ENCODE measurements at regions not wholly inside any gene's neighbourhood (a gene's known extent, or its start where the extent isn't known, plus 50 kb on each side); places are given as distances from the start of the nearest gene placed in this dataset.
"Not testable (repeated sequence)": the region's sequence is repeated elsewhere in the genome, so short reads cannot be mapped to it uniquely, and the experiment has no call there.

DNA sequence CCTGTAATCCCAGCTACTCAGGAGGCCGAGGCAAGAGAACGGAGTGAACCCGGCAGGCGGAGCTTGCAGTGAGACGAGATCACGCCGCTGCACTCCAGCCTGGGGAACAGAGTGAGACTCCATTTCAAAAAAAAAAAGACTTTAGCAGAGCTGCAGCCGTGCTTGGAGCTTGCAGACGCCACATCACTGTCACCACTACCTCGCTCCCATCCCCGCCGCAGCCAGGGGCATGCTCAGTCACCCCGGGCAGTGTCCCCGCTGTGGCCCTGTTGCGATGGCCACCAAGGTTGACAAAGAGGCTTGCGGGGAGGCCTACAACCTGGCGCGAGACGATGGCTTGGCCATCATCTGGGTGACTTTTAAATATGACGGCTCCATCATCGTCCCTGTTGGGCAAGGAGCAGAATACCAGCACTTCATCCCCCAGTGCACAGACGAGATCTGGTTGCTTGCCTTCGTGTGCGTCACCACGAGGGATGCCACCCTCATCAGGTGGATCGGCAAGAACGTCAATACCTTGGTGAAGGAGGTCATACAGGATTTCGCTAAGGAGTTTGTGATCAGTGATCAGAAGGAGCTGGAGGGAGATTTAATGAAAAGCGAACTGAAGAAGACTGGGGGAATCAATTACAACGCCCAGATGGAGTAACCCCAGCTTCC is 118.1 kb downstream of the TNFRSF13B start:
- DNase-seq, result no peak
- no peak overlapping the region for H3K27ac ChIP-seq
- no peak for ATAC-seq
- TF ChIP-seq, protein P1, sequence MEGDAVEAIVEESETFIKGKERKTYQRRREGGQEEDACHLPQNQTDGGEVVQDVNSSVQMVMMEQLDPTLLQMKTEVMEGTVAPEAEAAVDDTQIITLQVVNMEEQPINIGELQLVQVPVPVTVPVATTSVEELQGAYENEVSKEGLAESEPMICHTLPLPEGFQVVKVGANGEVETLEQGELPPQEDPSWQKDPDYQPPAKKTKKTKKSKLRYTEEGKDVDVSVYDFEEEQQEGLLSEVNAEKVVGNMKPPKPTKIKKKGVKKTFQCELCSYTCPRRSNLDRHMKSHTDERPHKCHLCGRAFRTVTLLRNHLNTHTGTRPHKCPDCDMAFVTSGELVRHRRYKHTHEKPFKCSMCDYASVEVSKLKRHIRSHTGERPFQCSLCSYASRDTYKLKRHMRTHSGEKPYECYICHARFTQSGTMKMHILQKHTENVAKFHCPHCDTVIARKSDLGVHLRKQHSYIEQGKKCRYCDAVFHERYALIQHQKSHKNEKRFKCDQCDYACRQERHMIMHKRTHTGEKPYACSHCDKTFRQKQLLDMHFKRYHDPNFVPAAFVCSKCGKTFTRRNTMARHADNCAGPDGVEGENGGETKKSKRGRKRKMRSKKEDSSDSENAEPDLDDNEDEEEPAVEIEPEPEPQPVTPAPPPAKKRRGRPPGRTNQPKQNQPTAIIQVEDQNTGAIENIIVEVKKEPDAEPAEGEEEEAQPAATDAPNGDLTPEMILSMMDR (IDR thresholded peaks at IDR 0.05), result no peak
- intact Hi-C loops (cut with DNase I), result no loop called here
- H3K4me1 ChIP-seq, result no peaks in the 10 kb centered on the region
- H3K9me3 ChIP-seq, result no peaks in the 10 kb centered on the region
- peaks cover 0 to 5% (median 0%) of the 10 kb centered on the region in 7 donors for H3K27me3 ChIP-seq
- 87 to 90% methylated on average over 30 of the region's 30 CpGs for WGBS, 2 donors
- H3K36me3 ChIP-seq, result no peaks in the 10 kb centered on the region
- H3K4me3 ChIP-seq, result no peak overlapping the region

DNA sequence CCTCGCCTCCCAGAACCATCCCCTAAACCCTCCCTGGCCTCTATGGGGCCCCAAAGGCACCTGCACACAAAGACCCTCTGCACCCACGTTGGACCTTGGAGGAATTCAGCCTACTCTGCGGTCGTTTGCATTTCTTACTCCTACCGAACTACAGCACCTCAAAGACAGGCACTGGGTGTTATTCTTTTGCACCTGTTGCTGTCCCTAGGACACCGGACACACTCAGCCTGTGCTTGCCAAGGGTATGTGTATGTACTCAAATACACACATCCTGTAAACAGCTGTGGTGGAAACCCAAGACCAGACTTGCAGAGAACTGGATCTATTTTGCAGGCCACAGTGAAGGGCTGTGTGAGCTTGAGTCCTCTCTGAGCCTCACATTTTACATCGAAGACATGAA is 122.1 kb downstream of the TNFRSF13B start:
- H3K27ac ChIP-seq; ATAC-seq; H3K9me3 ChIP-seq; H3K4me3 ChIP-seq; H3K36me3 ChIP-seq; H3K27me3 ChIP-seq; intact Hi-C loops (cut with DNase I); H3K4me1 ChIP-seq; DNase-seq: not testable (repeated sequence)
- 74 to 81% methylated on average over 6 of the region's 7 CpGs for WGBS, 2 donors

DNA sequence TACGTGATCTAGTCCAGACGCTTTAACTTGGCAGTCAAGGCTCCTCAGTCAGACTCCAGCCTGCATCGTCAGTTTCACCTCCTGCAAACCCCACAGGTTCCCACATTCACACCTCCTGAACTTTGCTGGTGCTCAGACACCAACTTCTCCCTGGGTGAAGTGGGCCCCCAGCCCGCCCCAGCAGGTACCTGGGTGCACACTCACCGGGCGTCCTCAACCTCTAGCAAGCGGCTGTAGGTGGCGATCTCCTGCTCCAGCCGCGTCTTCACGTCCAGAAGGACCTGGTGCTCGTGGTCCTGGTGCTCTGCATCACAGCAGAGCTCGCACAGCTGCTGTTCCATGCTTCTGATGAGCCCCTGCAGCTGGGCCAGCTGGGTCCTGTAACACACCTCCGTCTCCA is 122.9 kb downstream of the TNFRSF13B start:
- H3K27ac ChIP-seq; H3K4me1 ChIP-seq; H3K27me3 ChIP-seq; H3K36me3 ChIP-seq; DNase-seq; intact Hi-C loops (cut with DNase I); ATAC-seq; H3K4me3 ChIP-seq; H3K9me3 ChIP-seq: not testable (repeated sequence)
- 79 to 80% methylated on average over 8 to 9 of the region's 14 CpGs for WGBS, 2 donors

DNA sequence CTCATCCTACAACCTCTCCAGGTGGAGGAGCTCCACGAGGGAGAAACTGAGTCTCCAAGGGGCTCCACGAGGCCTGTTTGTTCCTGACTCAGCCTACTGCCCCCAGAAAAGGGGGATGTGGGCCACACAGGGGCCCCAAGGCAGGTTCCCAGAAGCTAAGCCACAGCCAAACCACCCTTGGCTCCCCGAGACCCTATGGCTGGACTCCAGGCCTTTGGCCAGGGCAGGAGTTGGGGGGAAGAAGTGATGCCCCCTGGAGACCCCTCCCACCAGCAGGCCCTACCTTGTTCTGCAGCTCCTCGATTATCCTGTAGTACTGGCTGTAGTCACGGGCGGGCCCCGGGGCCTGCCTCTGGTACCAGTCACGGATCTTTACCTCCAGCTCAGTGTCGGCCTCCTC is 126.8 kb downstream of the TNFRSF13B start:
- H3K9me3 ChIP-seq; DNase-seq; H3K36me3 ChIP-seq; ATAC-seq; H3K4me3 ChIP-seq; intact Hi-C loops (cut with DNase I); H3K27me3 ChIP-seq; H3K27ac ChIP-seq; H3K4me1 ChIP-seq: not testable (repeated sequence)
- 84 to 97% methylated on average over 2 of the region's 9 CpGs for WGBS, 2 donors

DNA sequence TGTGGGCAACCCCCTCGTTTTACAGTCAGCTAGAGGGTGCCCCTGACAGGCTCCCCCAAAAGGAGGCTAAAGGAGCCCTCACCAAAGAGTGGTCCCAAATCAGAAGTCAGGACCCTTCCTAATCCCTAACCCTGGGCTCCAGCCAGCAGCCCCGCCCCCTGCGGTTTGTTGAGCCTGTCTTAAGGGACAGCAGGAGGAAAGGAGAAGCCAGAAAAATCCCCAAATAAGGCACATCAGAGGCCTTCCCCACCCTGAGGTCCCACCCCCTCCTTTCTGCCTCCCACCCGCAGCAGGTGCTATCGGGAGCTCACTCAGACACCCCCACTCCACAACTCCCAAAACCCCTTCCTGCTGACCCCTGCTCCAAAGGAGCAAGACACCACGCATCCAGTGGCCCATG is 127.2 kb downstream of the TNFRSF13B start:
- H3K27me3 ChIP-seq; H3K9me3 ChIP-seq; H3K36me3 ChIP-seq; ATAC-seq; H3K27ac ChIP-seq; H3K4me3 ChIP-seq; H3K4me1 ChIP-seq; intact Hi-C loops (cut with DNase I); DNase-seq: not testable (repeated sequence)
- 84 to 90% methylated on average over 2 to 6 of the region's 6 CpGs for WGBS, 2 donors

DNA sequence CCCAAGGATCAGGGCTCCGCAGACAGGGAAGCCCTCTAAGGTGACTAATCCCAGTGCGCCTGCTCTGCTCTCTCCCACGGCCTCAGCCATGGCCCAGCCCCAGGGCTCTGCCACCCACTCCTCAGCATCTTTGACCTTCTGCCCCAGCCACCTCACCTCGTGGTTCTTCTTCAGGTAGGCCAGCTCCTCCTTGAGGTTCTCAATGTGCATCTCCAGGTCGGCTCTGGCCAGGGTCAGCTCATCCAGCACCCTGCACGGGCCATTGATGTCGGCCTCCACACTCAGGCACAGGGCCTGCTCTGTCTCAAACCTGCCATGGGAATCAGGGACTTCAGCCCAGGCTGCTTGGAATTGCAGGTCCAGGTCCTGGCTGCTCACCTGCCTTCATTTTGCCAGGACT is 128.4 kb downstream of the TNFRSF13B start:
- H3K4me3 ChIP-seq; H3K9me3 ChIP-seq; H3K4me1 ChIP-seq; H3K27ac ChIP-seq; DNase-seq; ATAC-seq; H3K27me3 ChIP-seq; intact Hi-C loops (cut with DNase I); H3K36me3 ChIP-seq: not testable (repeated sequence)
- WGBS, 2 donors, result 69 to 87% methylated on average over 5 to 6 of the region's 7 CpGs

DNA sequence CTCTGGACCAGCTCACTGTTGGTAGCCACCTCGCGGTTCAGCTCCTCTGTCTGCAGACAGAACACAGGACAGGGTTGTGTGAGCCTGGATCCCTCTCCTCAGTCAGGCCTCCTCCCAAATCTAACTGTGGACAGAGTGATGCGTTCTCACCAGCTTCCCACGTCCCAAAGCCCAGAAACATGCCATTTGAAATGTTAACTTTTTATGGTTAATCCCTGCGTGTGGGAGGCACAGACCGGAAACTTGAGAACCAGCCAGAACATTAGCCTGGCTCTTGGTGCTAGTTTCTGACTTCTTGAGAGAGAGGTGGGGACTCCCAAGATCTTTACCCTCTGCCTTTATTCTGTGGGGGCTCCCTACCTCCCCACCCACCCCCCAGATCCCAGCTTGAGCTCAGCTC is 129.6 kb downstream of the TNFRSF13B start:
- H3K27me3 ChIP-seq; DNase-seq; H3K36me3 ChIP-seq; H3K4me3 ChIP-seq; H3K4me1 ChIP-seq; H3K27ac ChIP-seq; intact Hi-C loops (cut with DNase I); H3K9me3 ChIP-seq; ATAC-seq: not testable (repeated sequence)
- 43 to 62% methylated on average over 4 to 6 of the region's 6 CpGs for WGBS, 2 donors

DNA sequence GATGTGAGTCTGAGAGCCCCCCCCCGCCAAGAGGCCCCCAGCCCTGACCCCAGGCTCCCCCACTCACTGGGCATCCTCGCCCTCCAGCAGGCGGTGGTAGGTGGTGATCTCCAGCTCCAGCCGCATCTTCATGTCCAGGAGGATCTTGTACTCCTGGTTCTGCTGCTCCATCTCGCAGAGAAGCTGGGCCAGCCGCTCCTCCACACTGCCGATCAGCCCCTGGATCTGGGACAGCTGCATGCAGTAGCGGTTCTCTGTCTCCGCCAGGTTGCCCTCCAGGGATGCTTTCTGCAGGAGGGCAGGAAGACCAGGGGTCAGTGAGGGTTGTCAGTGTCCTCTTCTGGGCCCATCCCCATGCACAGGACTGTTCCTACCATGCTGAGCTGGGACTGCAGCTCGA is 130.0 kb downstream of the TNFRSF13B start:
- intact Hi-C loops (cut with DNase I); DNase-seq; H3K4me3 ChIP-seq; ATAC-seq; H3K27me3 ChIP-seq; H3K36me3 ChIP-seq; H3K4me1 ChIP-seq; H3K27ac ChIP-seq; H3K9me3 ChIP-seq: not testable (repeated sequence)
- WGBS, 2 donors, result 81 to 91% methylated on average over 3 of the region's 10 CpGs

DNA sequence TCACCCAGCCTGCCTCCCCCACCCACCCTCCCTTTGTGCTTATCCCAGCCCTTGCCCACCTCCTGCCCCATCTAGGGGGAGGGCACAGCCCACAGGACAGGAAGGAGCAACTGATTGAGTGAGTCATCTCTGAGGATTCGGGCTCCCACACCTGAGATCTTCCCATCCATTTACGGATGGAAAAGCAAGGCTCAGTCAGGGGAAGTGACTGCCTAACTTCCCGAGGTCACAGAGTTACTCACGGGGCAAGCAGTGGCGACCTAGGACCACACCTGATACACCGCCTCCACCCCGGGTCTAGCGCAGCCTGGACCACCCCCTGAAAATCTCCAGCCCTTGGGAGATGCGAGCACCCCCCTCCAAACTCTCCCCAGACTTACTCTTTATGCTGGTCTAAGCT is 131.7 kb downstream of the TNFRSF13B start:
- H3K4me3 ChIP-seq; H3K36me3 ChIP-seq; H3K27ac ChIP-seq; H3K9me3 ChIP-seq; DNase-seq; H3K27me3 ChIP-seq; H3K4me1 ChIP-seq; intact Hi-C loops (cut with DNase I): not testable (repeated sequence)
- WGBS, 2 donors, result 77 to 84% methylated on average over 7 of the region's 9 CpGs
- ATAC-seq, result peak in 1 of 8 donors; percentile 47

DNA sequence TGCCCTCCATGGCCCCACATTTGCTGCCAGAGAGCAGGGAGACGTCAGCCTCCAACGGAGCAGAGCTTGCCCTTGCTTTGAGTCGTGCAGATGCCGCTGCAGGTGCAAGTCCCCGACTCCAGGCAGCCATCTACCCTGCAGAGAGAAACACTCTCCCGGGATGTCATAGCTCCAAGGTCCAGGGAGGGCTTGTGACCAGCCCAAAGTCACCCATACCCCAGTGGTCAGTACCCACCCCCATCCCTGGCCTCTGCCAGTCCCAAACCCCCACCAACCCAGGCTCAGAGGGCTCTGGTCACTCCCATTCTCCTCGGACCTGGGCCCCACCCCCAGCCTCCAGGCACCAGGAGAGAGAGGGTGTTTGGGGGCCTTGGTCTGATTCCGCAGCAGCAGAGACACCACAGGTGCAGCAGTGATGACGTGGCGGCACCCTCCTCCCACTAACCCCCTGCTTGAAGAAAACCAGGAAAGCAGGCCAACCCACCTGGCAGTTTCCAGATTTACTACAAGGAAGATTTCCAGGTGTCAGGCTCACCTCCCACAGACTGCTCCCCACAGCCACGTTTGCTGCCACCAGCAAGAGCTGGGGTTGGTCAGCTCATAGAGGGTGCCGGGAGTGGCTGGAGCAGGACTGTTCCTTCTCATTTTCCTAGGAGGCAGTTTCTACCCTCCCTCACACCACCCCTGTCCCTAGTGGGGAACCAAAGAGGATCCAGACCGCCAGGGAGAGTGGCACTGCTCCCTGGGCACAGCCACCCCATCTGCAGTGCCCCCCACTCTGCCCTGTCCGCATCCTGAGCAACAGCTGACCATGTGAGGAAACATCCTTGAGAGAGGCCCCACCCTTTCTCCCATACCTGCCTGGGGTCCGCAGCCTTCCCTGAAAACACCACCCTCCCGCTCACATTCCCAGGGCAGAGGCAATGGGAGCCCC is 132.4 kb downstream of the TNFRSF13B start:
- H3K4me3 ChIP-seq; H3K27ac ChIP-seq; DNase-seq; H3K9me3 ChIP-seq; H3K36me3 ChIP-seq; intact Hi-C loops (cut with DNase I); H3K4me1 ChIP-seq: not testable (repeated sequence)
- WGBS, 2 donors, result 77 to 79% methylated on average over 4 to 5 of the region's 16 CpGs
- H3K27me3 ChIP-seq, result peaks cover 0 to 11% (median 0%) of the 10 kb centered on the region in 7 donors
- peak in 3 of 8 donors; percentile 13 to 57 (median 19) for ATAC-seq
